HG02938 (cell line): ENCODE measurements at regions not wholly inside any gene's neighbourhood (a gene's known extent, or its start where the extent isn't known, plus 50 kb on each side); places are given as distances from the start of the nearest gene placed in this dataset.

Experiments used
- ATAC-seq: cut with Tn5 transposase; IDR thresholded peaks from one replicate; pipeline ENCODE4 v1.9.1; 2021; ENCODE audit warnings: mild to moderate bottlenecking, moderate library complexity; ENCODE audit not compliant: unreplicated experiment

DNA sequence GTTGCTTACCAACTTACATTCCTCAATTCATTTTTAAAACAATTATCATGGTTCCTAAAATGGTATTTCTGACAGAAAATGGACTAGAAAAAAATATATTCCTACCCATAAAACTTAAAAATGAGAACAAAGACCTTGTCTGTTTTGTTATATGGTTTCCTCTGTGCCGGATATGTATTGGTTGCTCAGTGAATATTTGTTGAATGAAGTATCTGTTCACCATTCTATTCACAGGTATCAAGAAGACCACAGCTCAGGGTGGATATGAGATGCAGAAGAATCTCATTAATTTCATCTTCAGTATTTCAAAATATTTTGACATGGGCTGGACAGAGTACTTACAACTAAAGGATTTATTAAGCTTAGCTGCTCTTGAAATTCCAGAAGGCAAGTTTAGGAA lies 58.1 kb downstream of the TUSC7 start:
- ATAC-seq: no peak

DNA sequence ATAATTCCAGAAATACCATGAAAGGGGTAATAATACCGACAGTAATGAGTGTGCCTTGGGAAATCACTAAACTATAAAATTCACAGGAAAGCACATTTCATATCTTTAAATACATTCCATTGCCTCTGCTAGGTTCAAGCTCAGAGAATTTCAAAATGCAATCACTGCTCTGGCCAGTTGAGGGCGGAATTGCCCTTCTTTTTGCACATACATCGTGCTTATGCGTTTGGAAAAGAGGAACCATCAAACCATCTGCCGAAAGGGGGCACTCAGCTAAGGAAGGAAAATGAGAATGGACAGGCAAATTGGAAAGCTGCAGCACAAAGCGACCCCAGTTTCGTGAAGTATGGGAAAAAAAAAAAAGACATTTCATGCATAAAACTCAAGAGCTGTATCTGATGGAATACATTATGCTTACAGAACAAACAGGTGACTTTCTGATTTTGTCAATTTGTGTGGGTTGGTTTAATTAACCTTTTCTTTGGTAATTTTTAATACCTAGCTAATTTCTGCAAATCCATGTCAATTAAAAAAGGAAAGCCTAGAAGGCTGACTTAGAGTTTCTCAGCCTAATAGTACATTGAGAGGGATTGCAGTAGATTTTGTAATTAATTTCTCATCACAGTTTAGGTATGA lies 61.4 kb downstream of the TUSC7 start:
- ATAC-seq: peak; percentile 99

DNA sequence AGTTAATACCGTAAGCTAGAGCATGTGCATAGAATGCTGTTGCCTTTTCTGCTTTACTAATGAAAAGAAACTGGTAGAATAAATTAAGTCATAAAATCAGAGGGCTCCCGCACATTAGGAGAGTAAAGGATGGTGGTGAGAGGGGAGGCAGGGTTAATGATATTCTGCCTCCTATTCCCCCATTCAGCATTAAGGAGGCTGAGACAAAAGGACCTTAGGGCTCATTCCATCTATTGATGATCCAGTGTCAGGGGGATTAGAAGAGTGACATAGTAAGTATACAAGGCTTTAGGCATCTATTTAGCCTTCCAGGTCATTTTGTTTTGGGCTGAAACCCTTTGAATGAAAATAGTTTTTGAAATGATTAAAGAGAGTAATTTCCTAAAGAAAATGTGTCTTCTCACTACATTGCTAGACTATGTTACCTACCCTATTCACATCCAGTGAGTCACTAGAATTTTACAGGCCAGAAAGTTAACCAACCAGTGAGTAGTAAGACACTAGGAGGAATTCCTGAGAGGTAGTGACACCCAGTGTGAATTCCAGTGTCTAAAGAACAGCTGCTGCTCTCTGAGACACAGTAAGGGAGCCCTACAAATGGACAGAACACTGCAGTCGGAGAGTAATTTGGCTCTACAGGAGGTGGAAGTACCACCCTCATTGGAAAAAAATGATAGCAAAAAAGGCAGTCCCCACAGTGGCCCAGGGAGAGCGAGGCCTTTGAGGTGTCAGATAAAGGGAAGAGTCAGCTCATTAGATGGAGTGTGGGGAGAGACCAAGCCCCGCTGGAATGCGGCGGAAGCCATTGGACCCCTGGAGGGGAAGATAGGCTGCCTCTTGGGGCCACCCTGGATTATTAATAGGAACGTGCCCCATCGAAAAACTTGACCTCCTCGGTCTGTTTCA lies 67.6 kb downstream of the TUSC7 start:
- no peak for ATAC-seq

DNA sequence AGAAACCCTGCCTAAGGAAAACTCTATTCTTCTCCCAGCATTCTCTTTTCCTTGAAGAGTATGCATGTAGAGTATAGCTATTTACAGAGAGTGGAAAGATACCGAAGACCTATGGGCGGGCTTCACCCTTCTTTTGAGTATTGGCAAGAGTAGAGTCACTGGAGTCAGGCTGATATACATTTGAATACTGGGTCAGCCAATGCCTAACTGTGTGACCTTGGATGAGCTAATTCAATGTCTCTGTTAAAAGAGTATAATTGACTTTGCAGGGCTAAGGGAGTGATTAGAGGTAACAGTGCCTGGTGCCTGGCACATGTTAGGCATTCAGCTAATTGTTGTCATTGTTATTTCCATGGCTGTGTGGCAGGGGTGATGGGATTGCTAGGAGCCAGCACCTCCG lies 75.6 kb downstream of the TUSC7 start:
- no peak for ATAC-seq

DNA sequence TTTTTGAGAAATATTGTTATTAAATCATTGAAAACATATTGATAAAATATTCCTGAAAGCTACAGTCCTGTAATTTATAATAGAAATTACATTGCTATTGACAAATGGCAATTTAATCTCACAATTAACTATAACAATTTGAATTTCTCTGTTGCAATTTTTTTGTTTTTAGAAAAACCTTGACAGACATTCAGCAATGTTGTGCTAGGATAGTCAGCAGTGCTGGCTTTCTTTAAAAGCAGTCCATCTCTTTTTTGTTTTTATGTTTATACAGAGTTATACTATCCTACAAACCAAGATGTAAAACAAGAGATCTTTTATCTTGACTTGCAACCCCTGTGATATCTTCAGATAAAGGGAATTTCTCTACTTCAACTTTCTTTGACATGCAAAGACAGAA lies 93.1 kb downstream of the TUSC7 start:
- ATAC-seq: no peak

DNA sequence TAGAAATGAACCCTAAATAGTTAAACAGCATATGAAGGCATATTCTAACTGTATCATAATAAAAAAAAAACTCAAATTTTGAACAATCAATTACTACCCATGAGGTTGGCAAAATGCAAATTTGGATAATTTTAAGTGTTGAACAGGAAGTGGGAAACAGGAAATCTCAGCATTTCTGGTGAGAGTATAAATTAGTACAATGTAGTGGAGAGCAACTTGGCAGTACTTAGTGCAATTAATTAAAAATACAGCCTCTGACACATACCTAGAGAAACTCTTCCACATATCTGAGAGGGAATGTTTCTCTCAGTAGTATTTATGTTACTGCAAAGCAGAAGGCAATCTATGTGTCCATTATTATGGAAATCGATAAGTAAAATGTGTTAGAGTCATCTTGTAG lies 96.8 kb downstream of the TUSC7 start:
- ATAC-seq: no peak

DNA sequence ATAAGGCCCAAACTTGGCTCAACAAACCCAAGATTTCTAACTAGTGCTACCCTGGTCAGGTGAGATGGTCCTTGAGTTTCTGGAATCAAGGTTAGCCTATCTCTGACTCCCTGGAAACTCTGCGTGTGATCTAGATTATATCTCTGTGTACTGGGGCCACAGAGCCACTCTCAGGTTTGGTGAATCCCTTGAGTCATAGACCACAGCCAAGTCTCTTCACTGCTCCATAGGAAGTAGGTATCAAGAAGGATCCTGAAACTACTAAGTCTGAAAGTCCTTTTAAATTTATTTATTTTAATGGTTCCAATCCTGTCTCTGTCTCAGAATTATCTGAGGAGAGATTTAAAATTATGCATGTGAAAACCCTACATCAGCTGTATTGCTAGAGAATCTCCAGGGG lies 99.1 kb downstream of the TUSC7 start:
- ATAC-seq: no peak

DNA sequence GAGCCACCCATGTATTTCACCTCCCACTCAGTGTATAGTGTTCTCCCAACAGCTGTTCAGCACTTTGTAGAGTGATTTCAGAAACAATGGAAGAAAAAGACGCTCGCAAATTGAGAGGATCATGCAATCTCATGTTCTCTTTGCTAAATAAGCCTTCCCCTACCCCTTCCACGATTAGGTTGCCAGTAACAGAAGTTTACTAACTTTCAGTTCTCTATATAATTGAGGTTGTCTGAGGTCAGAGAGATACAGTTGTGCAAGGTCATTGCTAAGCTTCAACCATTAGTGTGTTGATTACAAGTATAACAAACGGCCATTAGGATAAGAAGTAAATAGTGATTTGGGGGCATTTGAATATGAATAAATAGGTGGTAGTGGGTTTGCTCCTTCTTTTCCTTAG lies 99.6 kb downstream of the TUSC7 start:
- no peak for ATAC-seq

DNA sequence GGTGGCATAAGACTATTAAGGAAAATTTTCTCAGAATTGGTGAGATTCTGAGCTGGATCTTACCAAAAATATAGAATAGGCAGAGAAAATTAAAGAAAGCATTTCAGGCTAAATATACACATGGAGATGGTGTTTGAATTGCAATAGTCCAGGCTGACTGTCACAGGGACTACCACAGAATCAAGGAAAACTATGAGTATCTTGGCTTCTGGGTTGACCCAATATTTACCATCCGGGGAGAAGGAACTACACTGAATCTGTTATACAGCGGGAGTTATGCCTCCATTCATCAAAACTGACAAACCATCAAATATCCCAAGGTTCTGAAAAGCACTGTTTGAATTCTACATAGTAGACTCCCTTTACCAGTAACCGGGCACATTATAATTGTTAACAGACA lies 102.2 kb downstream of the TUSC7 start:
- ATAC-seq: no peak

DNA sequence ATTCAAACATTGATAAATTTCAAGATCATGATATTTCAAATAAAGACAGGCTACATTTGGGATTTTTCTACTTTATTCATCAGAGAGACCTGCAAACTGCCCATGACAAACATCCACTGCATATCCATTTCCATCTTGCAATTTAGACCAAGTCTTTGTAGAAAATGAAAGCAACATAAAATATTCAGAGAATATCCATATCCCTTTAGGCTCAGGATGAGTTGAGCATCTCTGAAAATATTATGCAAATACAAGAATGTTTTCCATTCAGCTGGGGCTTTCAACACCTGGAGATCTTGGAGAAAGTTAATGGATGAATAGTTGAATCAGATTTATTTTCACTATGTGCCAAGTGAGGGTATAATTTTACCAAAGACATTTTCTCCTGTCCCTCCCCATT lies 103.4 kb downstream of the TUSC7 start:
- no peak for ATAC-seq

DNA sequence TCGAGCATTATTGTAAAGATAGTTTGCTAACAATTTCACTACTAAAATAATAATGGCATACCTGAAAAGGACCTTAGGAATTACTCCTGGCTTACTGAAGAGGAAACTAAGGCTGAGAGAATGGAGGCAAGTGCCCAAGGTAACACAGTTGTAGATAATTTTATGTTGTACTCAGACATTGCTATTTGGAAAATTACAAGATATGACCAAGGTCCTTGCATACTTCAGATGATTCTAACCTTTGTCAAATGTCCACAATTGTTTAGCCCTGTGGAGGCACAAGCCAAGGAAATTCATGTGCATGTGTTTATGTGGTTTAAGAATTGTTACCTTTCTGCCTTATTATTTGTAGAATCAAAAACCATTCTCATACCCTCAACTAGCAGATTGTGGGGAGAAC lies 105.7 kb downstream of the TUSC7 start:
- no peak for ATAC-seq

DNA sequence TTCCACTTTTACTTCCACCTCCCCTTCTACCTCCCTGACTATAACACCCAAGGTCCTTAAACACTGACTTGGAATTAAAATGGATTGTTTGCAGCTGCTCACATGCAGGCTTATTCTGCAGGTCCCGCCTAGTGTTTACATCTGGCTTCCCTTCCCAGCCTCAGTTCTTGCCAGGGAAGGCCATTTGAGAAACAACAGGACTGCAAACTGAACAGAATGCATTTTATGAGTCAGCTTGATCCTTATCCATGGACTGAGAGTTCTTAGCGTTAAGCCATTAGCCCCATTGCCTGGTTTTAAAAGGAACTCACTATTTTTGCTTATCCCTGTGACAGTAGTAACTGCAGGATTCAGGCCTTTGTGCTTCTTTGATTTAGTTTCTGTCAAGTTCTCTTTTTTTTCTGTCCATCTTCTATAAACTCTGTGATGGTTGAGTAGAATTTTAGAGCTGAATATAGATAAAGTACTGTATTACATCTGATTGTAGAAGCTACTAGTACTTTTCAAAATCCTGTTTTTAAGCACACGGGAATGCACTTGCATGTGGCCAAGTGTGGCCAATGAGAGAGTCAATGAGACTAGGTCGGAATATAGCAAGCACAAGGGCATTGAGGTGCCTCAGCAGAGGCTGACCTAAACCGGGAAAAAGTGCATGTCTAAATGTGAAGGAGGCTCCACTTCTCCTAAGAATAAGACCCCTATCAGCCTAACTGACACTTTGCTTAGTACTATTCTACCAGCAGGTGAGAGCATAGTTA lies 106.4 kb downstream of the TUSC7 start:
- ATAC-seq: no peak

DNA sequence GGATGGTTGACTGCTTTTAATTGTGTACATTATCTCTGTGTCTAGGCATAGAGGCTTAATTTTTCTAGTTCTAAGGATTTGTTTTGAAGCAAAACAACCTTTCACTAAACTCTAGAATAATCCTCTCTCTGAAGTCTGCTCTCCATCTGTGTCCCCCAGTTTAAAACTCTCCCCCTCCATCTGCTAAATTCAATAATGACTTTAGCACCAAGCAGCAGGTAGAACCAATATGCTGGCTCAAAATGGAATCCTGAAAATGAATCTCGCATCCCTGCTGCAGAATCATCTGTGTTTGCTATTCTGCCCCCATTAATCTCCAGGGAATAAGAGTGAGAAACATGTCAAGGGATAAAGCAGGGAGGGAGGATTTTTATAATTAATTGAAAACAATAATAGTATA lies 111.8 kb downstream of the TUSC7 start:
- no peak for ATAC-seq

DNA sequence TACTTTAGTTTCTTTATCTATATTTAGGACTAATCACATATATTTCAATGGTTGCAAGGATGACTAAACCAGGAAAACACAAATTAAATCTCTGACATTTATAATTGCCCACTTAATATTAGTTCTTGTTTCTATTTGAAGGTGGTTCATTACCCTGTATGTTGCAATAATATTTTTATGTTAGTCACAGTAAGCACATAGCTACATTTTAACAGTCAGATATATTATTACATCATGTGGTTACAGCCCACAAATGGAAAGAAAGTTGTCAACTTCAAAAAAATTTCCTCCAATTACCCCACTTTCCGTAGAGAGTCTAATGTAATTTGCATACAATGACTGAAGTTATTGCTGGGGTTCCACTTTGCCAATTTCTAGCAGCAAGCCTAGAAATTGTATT lies 114.6 kb downstream of the TUSC7 start:
- ATAC-seq: no peak

DNA sequence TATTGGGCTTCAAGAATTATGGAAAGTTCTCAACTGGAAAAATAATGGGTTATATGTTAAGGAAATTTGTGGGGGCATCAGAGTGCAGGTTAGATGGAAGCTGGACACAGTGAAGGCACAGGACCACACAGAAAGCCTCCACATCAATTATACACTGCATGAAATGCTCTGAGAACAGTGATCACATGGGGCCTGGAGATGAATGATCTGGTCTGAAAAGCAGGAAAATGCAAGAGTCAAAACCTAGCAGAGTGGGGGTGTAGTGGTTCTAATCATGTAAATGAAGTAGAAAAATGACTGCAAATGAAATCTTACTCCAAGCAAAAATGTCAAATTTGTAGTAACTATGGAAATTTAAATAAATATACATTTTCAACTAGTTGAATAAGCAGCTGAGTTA lies 123.6 kb downstream of the TUSC7 start:
- ATAC-seq: no peak

DNA sequence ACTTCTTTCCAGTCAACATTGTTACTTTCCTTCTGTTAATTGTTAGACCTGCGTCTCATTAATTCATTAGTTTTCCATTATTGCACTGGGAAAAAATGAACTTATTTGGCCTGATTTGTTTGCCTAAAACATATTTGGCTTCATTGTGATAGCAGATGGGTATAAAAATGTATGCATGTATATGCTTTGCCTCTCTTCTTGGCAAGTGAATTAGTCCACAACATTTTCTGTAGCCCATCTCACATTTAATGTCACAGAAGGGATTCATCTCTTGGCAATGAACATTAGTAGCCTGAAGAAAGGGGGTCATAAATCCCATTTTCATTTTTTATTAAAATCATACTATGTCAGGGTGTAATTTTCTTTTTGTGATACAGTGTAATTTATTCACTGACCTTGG lies 125.2 kb downstream of the TUSC7 start:
- ATAC-seq: no peak

DNA sequence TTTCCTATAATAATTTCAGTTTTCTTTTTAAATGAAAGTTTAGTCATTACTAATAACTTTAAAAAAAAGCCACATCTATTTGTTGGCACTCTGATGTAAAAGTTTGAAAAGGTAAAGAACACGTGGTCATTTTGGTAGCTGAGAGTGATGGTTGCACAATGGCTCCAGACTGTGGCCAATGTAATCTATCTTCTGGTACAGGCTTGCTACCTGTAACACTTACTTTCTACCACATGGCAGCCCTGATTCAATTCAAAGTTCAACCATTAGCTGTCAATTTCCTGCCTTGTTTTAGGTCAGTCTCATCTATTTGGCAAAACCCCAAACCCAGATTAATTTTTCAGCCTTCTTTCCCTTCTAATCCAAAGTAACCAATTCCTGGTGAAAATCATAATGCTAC lies 126.1 kb downstream of the TUSC7 start:
- ATAC-seq: no peak

DNA sequence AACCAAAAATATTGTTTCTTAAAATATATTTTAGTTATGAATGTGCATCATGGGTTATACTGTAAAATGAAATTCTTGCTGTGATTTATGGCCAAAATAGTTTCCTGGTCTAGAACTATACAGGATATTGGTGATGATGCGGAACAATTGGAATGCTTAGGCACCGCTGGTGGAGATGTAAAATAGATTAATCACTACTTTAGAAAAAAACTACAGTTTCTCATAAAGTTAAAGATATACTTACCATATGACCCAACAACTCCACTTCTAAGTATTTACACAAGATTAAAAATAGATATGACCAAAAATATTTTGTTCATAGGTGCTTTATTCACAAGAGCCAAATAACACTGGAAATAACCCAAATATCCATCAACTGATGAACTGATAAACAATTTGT lies 126.7 kb downstream of the TUSC7 start:
- no peak for ATAC-seq

DNA sequence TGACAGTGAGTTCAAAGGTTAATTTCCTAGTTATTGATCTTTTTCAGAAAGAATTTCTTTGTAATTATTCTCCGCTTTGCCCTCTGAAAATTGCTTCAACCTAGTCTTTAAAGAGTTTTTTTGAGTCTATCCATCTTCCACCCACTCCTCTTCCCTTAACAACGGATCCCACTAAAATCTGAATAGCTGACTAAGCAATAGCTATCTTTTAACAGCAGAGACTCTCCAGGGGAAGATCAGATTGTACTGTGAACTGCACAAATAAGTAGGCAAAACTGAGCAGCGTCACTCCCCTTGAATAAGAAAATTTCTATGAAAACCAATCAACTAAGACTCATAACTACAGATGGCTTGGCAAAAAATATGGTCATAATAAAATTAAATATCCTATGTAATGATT lies 127.9 kb downstream of the TUSC7 start:
- ATAC-seq: no peak

DNA sequence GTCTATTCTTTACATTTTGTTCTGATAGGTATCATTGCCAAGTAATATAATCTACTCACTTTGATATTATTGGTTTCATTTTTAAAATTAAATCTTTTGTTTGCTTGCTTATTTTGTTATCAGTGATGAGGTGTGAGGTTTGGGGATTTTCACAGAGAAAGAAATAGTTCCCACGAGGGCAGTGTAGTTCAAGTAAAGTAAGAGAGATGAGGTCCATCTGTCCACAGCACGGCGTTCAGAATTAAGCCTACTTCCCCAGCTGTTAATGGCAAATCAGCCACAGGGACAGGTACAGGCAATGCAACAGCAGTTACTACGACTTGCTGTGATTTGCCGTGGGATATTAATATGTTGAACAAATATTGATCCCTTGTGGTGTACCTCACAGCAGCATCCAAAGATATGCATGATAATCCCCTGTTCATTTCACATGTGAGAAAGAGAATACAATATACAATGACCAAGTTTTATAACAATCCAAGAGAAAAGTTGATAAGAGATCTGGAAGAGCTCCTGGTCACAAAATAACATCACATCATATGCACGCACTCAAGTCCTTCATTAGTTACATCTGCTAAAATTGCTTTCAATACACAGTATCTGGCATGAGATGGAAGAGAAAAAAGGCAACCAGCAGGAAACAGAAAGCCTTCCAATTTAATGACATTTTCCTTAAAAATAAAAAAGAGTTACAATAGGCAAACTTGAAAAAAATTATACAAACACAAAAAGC lies 131.6 kb downstream of the TUSC7 start:
- ATAC-seq: no peak

DNA sequence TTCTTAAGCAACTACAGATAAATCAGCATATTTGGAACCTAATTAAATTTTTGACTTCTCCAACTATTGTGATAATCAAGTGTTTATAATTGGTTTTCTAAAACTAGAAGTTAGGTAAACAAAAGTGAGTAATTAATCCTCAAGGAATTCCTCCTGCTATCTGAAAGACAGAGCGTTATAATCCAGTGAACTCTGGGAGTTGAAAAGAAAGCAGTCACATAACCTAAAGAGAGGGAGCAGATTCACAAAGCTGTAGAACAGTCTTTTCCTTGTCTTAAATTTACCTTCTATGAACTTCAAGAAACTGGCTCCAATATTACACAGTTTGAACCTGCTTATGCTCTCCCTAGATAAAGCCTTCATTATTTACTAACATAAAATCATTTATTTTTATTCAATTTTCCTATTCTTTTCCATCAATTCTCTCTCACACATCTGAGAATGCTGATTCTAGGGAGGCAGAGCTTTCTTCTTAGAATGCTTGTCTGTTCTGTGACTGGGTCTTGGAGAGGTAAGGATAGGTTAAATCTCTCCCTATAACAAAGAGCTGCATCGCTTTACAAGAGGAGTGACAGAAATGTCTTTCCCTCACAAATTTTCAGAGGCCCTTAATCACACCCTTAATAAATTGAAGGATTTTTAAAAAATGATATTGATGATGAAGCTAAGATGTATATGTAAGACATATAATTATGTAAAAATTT lies 132.8 kb downstream of the TUSC7 start:
- ATAC-seq: no peak
